Tibial nerve (tissue), 4 donors: ENCODE measurements at regions not wholly inside any gene's neighbourhood (a gene's known extent, or its start where the extent isn't known, plus 50 kb on each side); places are given as distances from the start of the nearest gene placed in this dataset.

ENCODE experiments used
- CTCF ChIP-seq, 5 experiments: fragments of 200-600 bp in 3 of 5; fragments of 450-650 bp in 2 of 5; sonication (generic) in 3 of 5; IDR thresholded peaks; one replicate each; pipeline ENCODE4 v1.5.1; 2016 to 2019; ENCODE audit warnings: antibody characterized with exemption in 5 of 5, mild to moderate bottlenecking in 3 of 5, moderate library complexity in 2 of 5
- EP300 ChIP-seq, 2 donors: sonication (generic); formaldehyde crosslinking; IDR thresholded peaks; one replicate each; pipeline ENCODE4 v1.6.1; 2017; ENCODE audit warnings: antibody characterized with exemption in 2 of 2, mild to moderate bottlenecking in 1 of 2
- POLR2A ChIP-seq, 2 donors: fragments of 450-650 bp; IDR thresholded peaks; one replicate each; pipeline ENCODE4 v1.6.1; 2017; ENCODE audit warnings: antibody characterized with exemption in 2 of 2, mild to moderate bottlenecking in 2 of 2, moderate library complexity in 2 of 2

GRCh38 chr3:82556113-82556512, 794.7 kb upstream of the GBE1 start:
- no peak for TF ChIP-seq CTCF (IDR thresholded peaks at IDR 0.05)
- TF ChIP-seq POLR2A (IDR thresholded peaks at IDR 0.05): no peak
- TF ChIP-seq EP300 (IDR thresholded peaks at IDR 0.05): no peak
